Osteocyte (in vitro differentiated cells): ENCODE measurements at regions not wholly inside any gene's neighbourhood (a gene's known extent, or its start where the extent isn't known, plus 50 kb on each side); places are given as distances from the start of the nearest gene placed in this dataset.

Experiments used
- DNase-seq: peaks from one replicate; pipeline ENCODE4 v3.0.0; 2021; ENCODE audit warnings: mixed read lengths; ENCODE audit not compliant: unreplicated experiment; ENCODE audit errors: extremely low spot score
- H3K27ac Mint-ChIP-seq: one replicate; pipeline ENCODE4 v1.8.0; 2021; ENCODE audit warnings: mild to moderate bottlenecking, mixed read lengths; ENCODE audit not compliant: unreplicated experiment
- H3K27me3 Mint-ChIP-seq: one replicate; pipeline ENCODE4 v1.8.0; 2021; ENCODE audit warnings: mixed read lengths; ENCODE audit not compliant: unreplicated experiment
- H3K36me3 Mint-ChIP-seq: one replicate; pipeline ENCODE4 v1.8.0; 2021; ENCODE audit warnings: mixed read lengths; ENCODE audit not compliant: unreplicated experiment
- H3K4me1 Mint-ChIP-seq: one replicate; pipeline ENCODE4 v1.8.0; 2021; ENCODE audit warnings: mixed read lengths; ENCODE audit not compliant: unreplicated experiment
- H3K4me3 Mint-ChIP-seq: one replicate; pipeline ENCODE4 v1.8.0; 2021; ENCODE audit warnings: mild to moderate bottlenecking, moderate library complexity, mixed read lengths; ENCODE audit not compliant: unreplicated experiment
- H3K9me3 Mint-ChIP-seq: one replicate; pipeline ENCODE4 v1.8.0; 2021; ENCODE audit warnings: mixed read lengths; ENCODE audit not compliant: unreplicated experiment
- TF ChIP-seq, protein P1 (sequence below): fragments of 200-600 bp; sonication (generic); IDR thresholded peaks from 2 replicates; pipeline ENCODE4 v1.5.0; 2021; ENCODE audit warnings: antibody characterized with exemption, mild to moderate bottlenecking, moderate library complexity

DNA sequence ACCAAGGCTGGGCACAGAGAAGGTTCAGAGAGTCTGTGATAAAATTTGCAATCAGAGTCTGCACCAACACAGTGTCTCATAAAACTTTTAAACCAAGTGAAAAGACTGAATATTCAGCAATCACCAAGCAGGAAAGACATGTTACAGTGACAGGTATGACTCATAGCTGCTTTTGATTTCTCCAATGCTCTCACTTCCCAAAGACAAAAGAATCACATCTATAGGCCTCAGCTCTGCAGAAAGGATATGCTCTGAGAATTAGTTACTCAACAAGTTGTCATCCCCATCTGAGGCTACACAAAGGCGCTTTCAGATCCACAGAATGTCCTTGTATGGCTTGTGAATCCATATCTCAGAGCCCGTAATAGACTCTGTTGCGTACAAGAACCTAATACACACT is 92.5 kb downstream of the KCNF1 start:
- TF ChIP-seq, protein P1, sequence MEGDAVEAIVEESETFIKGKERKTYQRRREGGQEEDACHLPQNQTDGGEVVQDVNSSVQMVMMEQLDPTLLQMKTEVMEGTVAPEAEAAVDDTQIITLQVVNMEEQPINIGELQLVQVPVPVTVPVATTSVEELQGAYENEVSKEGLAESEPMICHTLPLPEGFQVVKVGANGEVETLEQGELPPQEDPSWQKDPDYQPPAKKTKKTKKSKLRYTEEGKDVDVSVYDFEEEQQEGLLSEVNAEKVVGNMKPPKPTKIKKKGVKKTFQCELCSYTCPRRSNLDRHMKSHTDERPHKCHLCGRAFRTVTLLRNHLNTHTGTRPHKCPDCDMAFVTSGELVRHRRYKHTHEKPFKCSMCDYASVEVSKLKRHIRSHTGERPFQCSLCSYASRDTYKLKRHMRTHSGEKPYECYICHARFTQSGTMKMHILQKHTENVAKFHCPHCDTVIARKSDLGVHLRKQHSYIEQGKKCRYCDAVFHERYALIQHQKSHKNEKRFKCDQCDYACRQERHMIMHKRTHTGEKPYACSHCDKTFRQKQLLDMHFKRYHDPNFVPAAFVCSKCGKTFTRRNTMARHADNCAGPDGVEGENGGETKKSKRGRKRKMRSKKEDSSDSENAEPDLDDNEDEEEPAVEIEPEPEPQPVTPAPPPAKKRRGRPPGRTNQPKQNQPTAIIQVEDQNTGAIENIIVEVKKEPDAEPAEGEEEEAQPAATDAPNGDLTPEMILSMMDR, result no peak
- H3K27me3 Mint-ChIP-seq, result no peaks in the 10 kb centered on the region
- H3K4me3 Mint-ChIP-seq, result no peak overlapping the region
- DNase-seq, result no peak
- H3K4me1 Mint-ChIP-seq, result no peaks in the 10 kb centered on the region
- no peaks in the 10 kb centered on the region for H3K9me3 Mint-ChIP-seq
- no peaks in the 10 kb centered on the region for H3K36me3 Mint-ChIP-seq
- H3K27ac Mint-ChIP-seq, result no peak overlapping the region

- TF ChIP-seq, protein P1, result no peak
- H3K27me3 Mint-ChIP-seq, result no peaks in the 10 kb centered on the region
- no peak overlapping the region for H3K27ac Mint-ChIP-seq
- no peak for DNase-seq
- no peaks in the 10 kb centered on the region for H3K9me3 Mint-ChIP-seq
- H3K36me3 Mint-ChIP-seq, result no peaks in the 10 kb centered on the region
- H3K4me3 Mint-ChIP-seq, result no peak overlapping the region
- H3K4me1 Mint-ChIP-seq, result no peaks in the 10 kb centered on the region
Observed at GRCh38 chr2:11005032-11005431, 93.3 kb downstream of the KCNF1 start.

GRCh38 chr2:11006191-11006590 is 94.5 kb downstream of the KCNF1 start:
- Mint-ChIP-seq H3K27ac (no peak overlapping the region), H3K36me3 (no peaks in the 10 kb centered on the region), H3K27me3 (no peaks in the 10 kb centered on the region), H3K4me1 (no peaks in the 10 kb centered on the region), H3K4me3 (no peak overlapping the region), H3K9me3 (peaks cover 6% of the 10 kb centered on the region)
- no peak for DNase-seq
- TF ChIP-seq, protein P1, result no peak

GRCh38 chr2:11007331-11008264 is 95.9 kb downstream of the KCNF1 start:
- peaks cover 10% of the 10 kb centered on the region for H3K9me3 Mint-ChIP-seq
- no peak for DNase-seq
- H3K36me3 Mint-ChIP-seq, result no peaks in the 10 kb centered on the region
- H3K4me3 Mint-ChIP-seq, result no peak overlapping the region
- H3K4me1 Mint-ChIP-seq, result no peaks in the 10 kb centered on the region
- no peak overlapping the region for H3K27ac Mint-ChIP-seq
- no peaks in the 10 kb centered on the region for H3K27me3 Mint-ChIP-seq
- TF ChIP-seq, protein P1, result no peak

DNA sequence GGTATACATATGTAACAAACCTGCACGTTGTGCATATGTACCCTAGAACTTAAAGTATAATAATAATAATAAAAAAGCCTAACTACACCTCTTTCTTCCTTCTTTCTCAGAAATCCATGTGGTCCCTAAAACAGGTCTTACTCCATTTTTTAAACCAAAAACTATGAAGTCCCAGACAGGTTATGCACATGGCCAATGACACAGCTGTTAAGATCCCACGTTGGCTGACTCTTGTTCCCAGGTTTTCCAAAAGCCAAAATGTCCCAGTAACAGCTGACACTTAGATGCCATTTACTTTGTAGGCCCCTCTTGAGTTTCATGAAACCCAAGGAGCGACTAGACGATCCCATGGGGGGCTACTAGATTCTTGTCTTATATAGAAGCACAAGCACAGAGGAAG is 97.0 kb downstream of the KCNF1 start:
- no peaks in the 10 kb centered on the region for H3K36me3 Mint-ChIP-seq
- peaks cover 1% of the 10 kb centered on the region for H3K27me3 Mint-ChIP-seq
- no peak for DNase-seq
- no peaks in the 10 kb centered on the region for H3K4me1 Mint-ChIP-seq
- no peak overlapping the region for H3K27ac Mint-ChIP-seq
- peaks cover 10% of the 10 kb centered on the region for H3K9me3 Mint-ChIP-seq
- H3K4me3 Mint-ChIP-seq, result no peak overlapping the region
- TF ChIP-seq, protein P1, result no peak
